H1 (cell line): ENCODE measurements at regions not wholly inside any gene's neighbourhood (a gene's known extent, or its start where the extent isn't known, plus 50 kb on each side); places are given as distances from the start of the nearest gene placed in this dataset.

Experiments
- CTCF ChIA-PET: fragments of 300-600 bp; sonication (Branson Sonifier 250); formaldehyde crosslinking; loops from one replicate; lab custom pipeline; 2021; ENCODE audit not compliant: partially characterized antibody; lab: Charles Lee
- POLR2A ChIA-PET: fragments of 300-600 bp; sonication (Branson Sonifier 250); formaldehyde crosslinking; loops from one replicate; lab custom pipeline; 2021; ENCODE audit warnings: inconsistent platforms; ENCODE audit not compliant: partially characterized antibody; lab: Charles Lee
- DNase-seq, 2 experiments: peaks; one replicate each; pipeline versions ENCODE4 v3.0.0 to v3.0.0-alpha.2; 2010 to 2022; ENCODE audit warnings: low spot score in 2 of 2, low read depth in 1 of 2, mixed read lengths in 1 of 2
- FAIRE-seq: peaks from 2 replicates; lab custom pipeline; 2011; peaks lifted over from hg19 to GRCh38; lab: Jason Lieb, UNC
- H2AFZ ChIP-seq: 2 replicates; pipeline ENCODE4 v1.8.1; 2012; ENCODE audit warnings: low read length, inconsistent platforms
- H2AK5ac ChIP-seq: 2 replicates; pipeline ENCODE4 v1.6.1; 2013; ENCODE audit warnings: low read depth, low read length
- H2BK120ac ChIP-seq: replicated peaks from 2 replicates; pipeline ENCODE3; 2013; ENCODE audit warnings: low read depth, low read length, inconsistent platforms
- H2BK12ac ChIP-seq: 2 replicates; pipeline ENCODE4 v1.6.1; 2013; ENCODE audit warnings: low read depth, low read length
- H2BK15ac ChIP-seq: 2 replicates; pipeline ENCODE4 v1.6.1; 2013; ENCODE audit warnings: low read length
- H2BK20ac ChIP-seq: 2 replicates; pipeline ENCODE4 v1.6.1; 2013; ENCODE audit warnings: low read length
- H2BK5ac ChIP-seq: 2 replicates; pipeline ENCODE4 v1.6.1; 2013; ENCODE audit warnings: low read depth, low read length
- H3K14ac ChIP-seq: 2 replicates; pipeline ENCODE4 v1.6.1; 2013; ENCODE audit warnings: inconsistent platforms; ENCODE audit not compliant: insufficient read length
- H3K18ac ChIP-seq: 2 replicates; pipeline ENCODE4 v1.6.1; 2013; ENCODE audit warnings: low read length; ENCODE audit errors: extremely low read depth
- H3K23ac ChIP-seq: 2 replicates; pipeline ENCODE4 v1.6.1; 2013; ENCODE audit warnings: inconsistent platforms; ENCODE audit not compliant: insufficient read length
- H3K23me2 ChIP-seq: 2 replicates; pipeline ENCODE4 v1.6.1; 2013; ENCODE audit warnings: low read depth, low read length
- H3K27ac ChIP-seq: 2 replicates; pipeline ENCODE4 v1.6.1; 2011; ENCODE audit warnings: low read depth, low read length, inconsistent platforms
- H3K27me3 ChIP-seq, 4 experiments: replicated peaks in 1 of 4; 1 replicate in 1 of 4; 2 replicates in 3 of 4; pipeline versions ENCODE4 v1.6.1 to v1.8.1; 2011 to 2013; ENCODE audit warnings: low read length in 3 of 4, mild to moderate bottlenecking in 3 of 4, inconsistent platforms in 2 of 4, mixed read lengths in 2 of 4, moderate library complexity in 1 of 4; ENCODE audit not compliant: control insufficient read depth in 3 of 4, insufficient read depth in 3 of 4; ENCODE audit errors: extremely low read depth in 1 of 4
- H3K36me3 ChIP-seq, 4 experiments: 2 replicates each; pipeline versions ENCODE4 v1.6.1 to v1.8.1; 2011 to 2013; ENCODE audit warnings: mild to moderate bottlenecking in 4 of 4, low read length in 3 of 4, moderate library complexity in 2 of 4, control low read depth in 1 of 4, inconsistent platforms in 1 of 4; ENCODE audit not compliant: insufficient read depth in 4 of 4, control insufficient read depth in 2 of 4
- H3K4ac ChIP-seq: replicated peaks from 2 replicates; pipeline ENCODE3; 2013; ENCODE audit warnings: low read length, low read depth, mixed read lengths, inconsistent platforms; ENCODE audit not compliant: insufficient read length
- H3K4me1 ChIP-seq, 4 experiments: replicated peaks in 1 of 4; 1 replicate in 1 of 4; 2 replicates in 3 of 4; pipeline versions ENCODE4 v1.6.1 to v1.8.1; 2011 to 2013; ENCODE audit warnings: low read length in 3 of 4, inconsistent platforms in 2 of 4, mixed read lengths in 1 of 4; ENCODE audit not compliant: insufficient read depth in 4 of 4, control insufficient read depth in 3 of 4
- H3K4me2 ChIP-seq, 2 experiments: 2 replicates each; pipeline versions ENCODE4 v1.6.1 to v1.8.1; 2011 to 2013; ENCODE audit warnings: low read depth in 2 of 2, low read length in 2 of 2, control low read depth in 1 of 2, inconsistent platforms in 1 of 2, mild to moderate bottlenecking in 1 of 2; ENCODE audit not compliant: insufficient read depth in 1 of 2
- H3K4me3 ChIP-seq, 4 experiments: fragments of 200-600, 300-600 bp in 1 of 4; sonication (generic), shearing (Covaris generic), sonication (Bioruptor Twin) in 1 of 4; 2 replicates each; pipeline versions ENCODE4 v1.5.1 to v1.8.1; 2011 to 2016; ENCODE audit warnings: low read length in 4 of 4, low read depth in 3 of 4, control low read depth in 2 of 4, inconsistent platforms in 2 of 4, mild to moderate bottlenecking in 2 of 4, mixed read lengths in 1 of 4, moderate library complexity in 1 of 4; ENCODE audit not compliant: insufficient read depth in 2 of 4; ENCODE audit errors: extremely low read depth in 1 of 4
- H3K56ac ChIP-seq: replicated peaks from 2 replicates; pipeline ENCODE3; 2013; ENCODE audit warnings: low read depth, mild to moderate bottlenecking, mixed read lengths, low read length, inconsistent platforms; ENCODE audit not compliant: insufficient read length
- H3K79me1 ChIP-seq: 2 replicates; pipeline ENCODE4 v1.6.1; 2013; ENCODE audit warnings: low read depth, low read length, control low read depth
- H3K79me2 ChIP-seq, 2 experiments: 2 replicates each; pipeline versions ENCODE4 v1.6.1 to v1.8.1; 2012 to 2013; ENCODE audit warnings: low read length in 2 of 2, mild to moderate bottlenecking in 2 of 2, inconsistent platforms in 1 of 2; ENCODE audit not compliant: insufficient read depth in 2 of 2, control insufficient read depth in 1 of 2
- H3K9ac ChIP-seq, 4 experiments: replicated peaks in 1 of 4; 1 replicate in 1 of 4; 2 replicates in 3 of 4; pipeline versions ENCODE4 v1.6.1 to v1.8.1; 2011 to 2013; ENCODE audit warnings: low read depth in 3 of 4, low read length in 3 of 4, control low read depth in 2 of 4, mild to moderate bottlenecking in 2 of 4, moderate library complexity in 2 of 4, inconsistent platforms in 1 of 4; ENCODE audit errors: extremely low read depth in 1 of 4
- H3K9me3 ChIP-seq, 2 experiments: 2 replicates each; pipeline versions ENCODE4 v1.6.1 to v1.8.1; 2012 to 2013; ENCODE audit warnings: mild to moderate bottlenecking in 2 of 2, moderate library complexity in 2 of 2, control low read depth in 1 of 2, inconsistent platforms in 1 of 2, low read depth in 1 of 2, low read length in 1 of 2, mixed read lengths in 1 of 2; ENCODE audit not compliant: insufficient read depth in 2 of 2
- H4K20me1 ChIP-seq, 2 experiments: replicated peaks in 1 of 2; 2 replicates each; pipeline versions ENCODE3 to v1.8.1; 2011 to 2013; ENCODE audit warnings: inconsistent platforms in 2 of 2, low read length in 2 of 2, mild to moderate bottlenecking in 1 of 2; ENCODE audit not compliant: insufficient read depth in 2 of 2, control insufficient read depth in 1 of 2
- H4K5ac ChIP-seq: 2 replicates; pipeline ENCODE4 v1.6.1; 2013; ENCODE audit warnings: low read length, low read depth, mixed read lengths, inconsistent platforms; ENCODE audit not compliant: insufficient read length
- H4K8ac ChIP-seq: 2 replicates; pipeline ENCODE4 v1.8.0; 2013; ENCODE audit warnings: mild to moderate bottlenecking, moderate library complexity, low read length, inconsistent platforms; ENCODE audit not compliant: insufficient read depth; ENCODE audit errors: extremely low read depth
- H4K91ac ChIP-seq: replicated peaks from 2 replicates; pipeline ENCODE3; 2013; ENCODE audit warnings: low read length, mixed read lengths, inconsistent platforms; ENCODE audit not compliant: insufficient read length
- BRCA1 ChIP-seq: IDR thresholded peaks from 2 replicates; pipeline ENCODE4 v1.6.1; 2012; ENCODE audit warnings: low read depth, low read length, improper control_type of control experiment
- E2F6 ChIP-seq: IDR thresholded peaks from 2 replicates; pipeline ENCODE4 v1.6.1; 2012; ENCODE audit warnings: inconsistent platforms
- EGR1 ChIP-seq: IDR thresholded peaks from 2 replicates; pipeline ENCODE4 v1.6.1; 2011; ENCODE audit warnings: low read depth, low read length, borderline replicate concordance
- JUND ChIP-seq: IDR thresholded peaks from 2 replicates; pipeline ENCODE4 v1.6.1; 2011; ENCODE audit warnings: mild to moderate bottlenecking, improper control_type of control experiment, low read length
- MAX ChIP-seq: IDR thresholded peaks from 2 replicates; pipeline ENCODE4 v1.6.1; 2012; ENCODE audit warnings: inconsistent platforms
- POU5F1 ChIP-seq: IDR thresholded peaks from 2 replicates; pipeline ENCODE4 v1.6.1; 2011; ENCODE audit warnings: low read depth, mild to moderate bottlenecking, low read length, moderate library complexity
- RFX5 ChIP-seq: IDR thresholded peaks from 2 replicates; pipeline ENCODE4 v1.6.1; 2011; ENCODE audit warnings: low read depth, low read length, improper control_type of control experiment, borderline replicate concordance
- RNF2 ChIP-seq: fragments of 200-900, 300-1000 bp; sonication (generic); IDR thresholded peaks from 2 replicates; pipeline ENCODE4 v1.7.1; 2016; ENCODE audit warnings: borderline replicate concordance, low read depth, mild to moderate bottlenecking, antibody characterized with exemption, low read length; ENCODE audit not compliant: poor library complexity, severe bottlenecking; ENCODE audit errors: missing control alignments
- SAP30 ChIP-seq: fragments of 300-600 bp; sonication (generic); IDR thresholded peaks from 2 replicates; pipeline ENCODE4 v1.7.1; 2012; ENCODE audit warnings: low read length, moderate library complexity, mild to moderate bottlenecking, inconsistent platforms; ENCODE audit not compliant: insufficient read depth, insufficient replicate concordance
- SIRT6 ChIP-seq: IDR thresholded peaks from one replicate; pipeline ENCODE4 v1.7.1; 2012; ENCODE audit warnings: low read length, inconsistent platforms
- SIX5 ChIP-seq: IDR thresholded peaks from 2 replicates; pipeline ENCODE4 v1.6.1; 2011; ENCODE audit warnings: mild to moderate bottlenecking, low read depth, low read length
- SP4 ChIP-seq: IDR thresholded peaks from 2 replicates; pipeline ENCODE4 v1.6.1; 2012; ENCODE audit warnings: low read length, inconsistent platforms
- SRF ChIP-seq: IDR thresholded peaks from 2 replicates; pipeline ENCODE4 v1.6.1; 2011; ENCODE audit warnings: mild to moderate bottlenecking, low read depth, low read length, moderate library complexity
- TAF7 ChIP-seq: optimal IDR thresholded peaks from 2 replicates; pipeline ENCODE3; 2011; ENCODE audit warnings: low read depth, mild to moderate bottlenecking, inconsistent platforms, low read length, moderate library complexity, borderline replicate concordance
- TCF12 ChIP-seq: IDR thresholded peaks from 2 replicates; pipeline ENCODE4 v1.6.1; 2011; ENCODE audit warnings: low read depth, mild to moderate bottlenecking, low read length
- WGBS, 2 experiments: shearing (Covaris generic) in 1 of 2; methylation state at CpG; one replicate each; pipeline versions ENCODE4 v1.1.6 to v1.1.7; 2013 to 2015; ENCODE audit warnings: low lambda C conversion rate in 2 of 2, mixed read lengths in 2 of 2, inconsistent platforms in 1 of 2, low coverage in 1 of 2, missing lambda C conversion rate in 1 of 2; ENCODE audit not compliant: insufficient replicate concordance in 2 of 2, insufficient coverage in 1 of 2, insufficient read length in 1 of 2; ENCODE audit errors: extremely low coverage in 1 of 2, missing lambda C conversion rate in 1 of 2; 5-methylcytosine and 5-hydroxymethylcytosine counted together

- ChIA-PET POLR2A (interaction anchor here (0.6 kb wide), 1 partner anchor 25 kb away, joined by 3 read pairs; no protein-coding TSS in a partner anchor), CTCF (interaction anchor here (0.6 to 0.7 kb wide), 2 partner anchors 97 to 322 kb away, joined by 3 read pairs; no protein-coding TSS in a partner anchor)
- Histone ChIP-seq H2BK15ac (no peak overlapping the region), H3K79me2 (no peaks in the 10 kb centered on the region), H3K27me3 (no peaks in the 10 kb centered on the region), H3K23ac (no peak overlapping the region), H2BK12ac (no peak overlapping the region), H3K4me2 (no peak overlapping the region), H2AK5ac (no peak overlapping the region), H3K36me3 (no peaks in the 10 kb centered on the region), H3K27ac (no peak overlapping the region), H4K8ac (no peak overlapping the region), H2BK120ac (no peak overlapping the region), H3K18ac (no peak overlapping the region), H4K5ac (no peak overlapping the region), H2BK20ac (no peak overlapping the region), H4K91ac (no peak overlapping the region), H3K4me1 (no peaks in the 10 kb centered on the region), H3K79me1 (no peaks in the 10 kb centered on the region), H4K20me1 (no peaks in the 10 kb centered on the region), H3K4me3 (no peak overlapping the region), H2AFZ (no peak overlapping the region), H3K23me2 (no peaks in the 10 kb centered on the region), H3K4ac (no peak overlapping the region), H3K9ac (no peak overlapping the region), H3K9me3 (no peaks in the 10 kb centered on the region), H3K14ac (no peak overlapping the region), H2BK5ac (no peak overlapping the region), H3K56ac (no peak overlapping the region)
- 100% methylated on average over 1 of the region's 1 CpG; no CpG with 5 or more reads in 1 of the 2 experiments for WGBS, 2 experiments
- DNase-seq (no peak), FAIRE-seq (no peak)
- no peak for TF ChIP-seq SRF
- TF ChIP-seq EGR1 = no peak
- no peak for TF ChIP-seq MAX
- TF ChIP-seq RFX5 = no peak
- TF ChIP-seq TCF12 = no peak
- TF ChIP-seq RNF2 = no peak
- no peak for TF ChIP-seq SIRT6
- no peak for TF ChIP-seq SP4
- TF ChIP-seq TAF7 = no peak
- TF ChIP-seq SIX5 = no peak
- TF ChIP-seq E2F6 = no peak
- no peak for TF ChIP-seq BRCA1
- no peak for TF ChIP-seq JUND
- TF ChIP-seq SAP30 = no peak
- TF ChIP-seq POU5F1 = no peak
These were observed 146.6 kb downstream of the ESM1 start for GRCh38 chr5:54838843-54839242.
